ENCODE measurements at regions not wholly inside any gene's neighbourhood (a gene's known extent, or its start where the extent isn't known, plus 50 kb on each side); places are given as distances from the start of the nearest gene placed in this dataset.
"Not testable (repeated sequence)": the region's sequence is repeated elsewhere in the genome, so short reads cannot be mapped to it uniquely, and the experiment has no call there.

DNA sequence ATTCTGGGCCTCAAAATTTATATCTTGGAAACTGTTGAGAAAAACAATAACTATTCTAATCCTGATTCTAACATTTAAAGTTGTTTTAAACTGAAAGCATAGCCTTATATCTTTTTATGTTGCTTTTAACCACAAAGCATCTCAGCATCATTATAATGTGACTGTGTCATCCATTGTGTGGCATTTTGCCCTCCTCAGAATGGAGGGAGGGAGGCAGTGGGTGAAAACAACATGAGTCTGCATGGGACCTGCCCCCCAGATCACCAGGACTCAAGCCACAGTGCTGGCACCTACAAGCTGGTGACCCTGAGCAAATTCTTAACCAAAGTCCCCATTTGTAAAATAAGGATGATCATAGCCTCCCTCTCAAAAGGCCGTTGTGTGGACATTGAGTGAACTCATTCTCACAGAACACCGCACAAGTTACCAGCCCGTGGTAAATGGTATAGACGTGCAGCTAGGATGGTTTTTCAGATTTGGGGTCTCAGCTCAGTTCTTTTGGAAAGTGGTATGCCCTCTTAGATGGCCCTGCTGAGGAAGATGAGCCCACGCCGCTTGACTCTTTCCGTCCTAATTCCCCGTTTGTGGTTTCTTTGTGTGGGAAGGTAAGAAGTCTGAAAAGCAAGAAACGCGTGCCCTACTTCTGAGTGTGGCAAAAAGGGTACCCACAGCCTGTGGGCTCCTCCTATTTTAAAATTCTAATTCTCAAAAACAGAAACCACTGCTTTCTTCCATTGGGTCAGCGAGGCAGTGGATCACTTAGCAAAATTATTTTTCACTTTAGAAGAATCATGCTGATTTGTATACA, 305.0 kb upstream of the ID2 start:
- DNase-seq, result no peak

DNA sequence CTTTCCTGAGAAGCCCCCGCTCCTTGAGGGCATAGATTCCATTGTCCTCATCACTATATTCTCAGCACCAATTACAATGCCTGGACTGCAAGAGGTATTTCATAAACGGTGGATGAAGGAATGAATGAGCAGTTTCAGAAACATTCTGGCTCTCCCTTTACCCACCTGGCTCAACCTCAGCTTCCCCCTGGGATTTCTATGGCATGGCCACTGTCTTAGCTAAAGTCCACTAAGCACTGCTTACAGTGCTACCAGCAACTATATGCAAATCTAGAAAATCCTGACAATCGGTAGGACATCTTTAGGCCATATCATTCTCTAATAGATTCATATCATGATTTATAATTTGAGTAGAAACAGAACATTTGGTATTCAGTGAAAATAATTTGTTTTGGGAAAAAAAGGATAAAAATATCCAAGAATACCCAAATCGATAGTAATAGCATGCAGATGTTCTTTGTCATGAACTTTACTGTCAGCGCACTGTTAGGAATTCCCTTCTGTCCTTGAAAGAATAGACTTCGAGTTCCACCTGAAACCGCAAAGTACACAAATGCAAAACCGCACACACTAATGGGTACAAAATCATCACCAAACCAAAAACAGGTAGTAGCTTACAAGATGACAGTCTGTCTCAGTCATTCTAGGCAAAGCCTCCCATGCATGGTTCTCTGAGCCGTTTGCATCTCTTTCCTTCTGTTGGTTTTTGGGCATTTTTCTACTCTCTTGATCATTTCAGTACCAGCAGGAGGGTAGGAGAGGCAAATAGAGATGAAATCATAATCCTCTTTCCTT, 303.6 kb upstream of the ID2 start:
- DNase-seq, result no peak

DNA sequence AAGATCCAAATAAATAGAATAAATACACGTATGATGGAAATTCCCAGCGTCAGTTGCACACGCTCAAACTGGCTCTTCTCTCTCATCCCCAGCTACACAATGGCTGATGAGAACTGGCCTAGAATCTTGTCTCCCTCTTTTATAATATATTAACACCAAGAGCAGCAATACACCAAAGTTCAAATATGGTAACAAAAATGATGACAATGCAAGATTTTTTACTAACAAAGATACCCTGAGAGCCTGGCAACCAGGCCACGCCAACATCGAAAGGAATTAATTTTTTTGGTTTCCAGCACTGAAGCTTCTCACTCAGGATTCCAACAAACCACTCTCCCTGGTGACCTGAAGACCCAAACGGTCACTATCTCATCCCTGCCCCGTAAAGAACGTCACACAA, 302.7 kb upstream of the ID2 start:
- DNase-seq, result no peak

DNA sequence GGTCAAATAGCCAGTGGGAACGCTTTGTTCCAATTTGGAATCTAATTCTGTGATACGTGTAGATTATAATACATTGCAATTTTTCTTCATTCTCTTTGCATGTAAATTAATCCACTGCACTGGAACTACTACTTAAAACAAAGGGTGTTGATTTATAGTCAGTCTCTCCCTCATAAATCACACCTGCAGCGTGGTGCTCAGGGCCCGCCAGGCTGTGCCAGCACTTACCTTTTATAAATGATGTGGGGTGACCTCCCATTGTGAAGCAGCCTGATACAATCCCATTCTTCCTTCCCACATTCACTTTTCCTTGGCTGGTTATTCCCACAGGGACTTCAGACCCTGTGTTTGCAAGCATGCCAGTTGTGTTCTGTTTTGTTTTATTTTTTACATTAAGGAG, 302.3 kb upstream of the ID2 start:
- DNase-seq, result no peak

DNA sequence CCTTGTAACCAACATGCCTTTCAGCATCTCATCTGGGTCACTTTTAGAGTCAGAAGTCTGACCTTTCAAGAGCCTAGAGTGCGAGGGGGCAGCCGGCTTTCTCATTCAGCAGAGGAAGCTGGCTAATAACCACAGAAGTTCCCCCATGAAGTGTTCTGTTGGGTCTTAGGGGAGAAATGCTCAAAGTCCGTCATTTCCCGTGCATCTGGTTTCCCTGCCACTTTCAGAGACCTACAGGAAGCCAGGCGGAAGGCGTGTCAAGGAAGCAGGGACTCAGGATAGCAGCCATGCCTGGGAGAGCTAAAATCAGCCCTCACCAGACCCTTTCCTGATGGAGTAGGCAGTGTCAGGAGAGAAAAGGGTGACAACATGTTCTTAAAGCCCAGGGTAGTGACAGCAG, 301.8 kb upstream of the ID2 start:
- no peak for DNase-seq

DNA sequence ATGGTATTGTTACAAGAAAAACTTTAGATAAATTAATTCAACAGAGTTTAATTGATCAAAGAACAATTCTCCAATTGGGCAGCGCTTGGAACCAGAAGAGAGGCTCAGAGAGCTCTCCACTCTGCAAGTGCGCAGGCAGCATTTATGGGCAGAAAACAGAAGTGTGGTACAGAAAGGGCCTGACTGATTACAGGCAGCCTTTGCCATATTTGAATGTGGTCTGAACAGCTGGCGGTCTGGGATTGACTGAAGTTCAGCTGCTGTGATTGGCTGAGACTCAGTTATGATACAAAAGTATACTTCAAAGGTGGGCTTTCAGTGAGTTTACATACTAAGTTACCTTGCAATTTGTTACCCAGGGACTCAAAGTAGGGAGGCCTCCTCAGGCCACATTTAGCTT, 301.3 kb upstream of the ID2 start:
- no peak for DNase-seq

DNA sequence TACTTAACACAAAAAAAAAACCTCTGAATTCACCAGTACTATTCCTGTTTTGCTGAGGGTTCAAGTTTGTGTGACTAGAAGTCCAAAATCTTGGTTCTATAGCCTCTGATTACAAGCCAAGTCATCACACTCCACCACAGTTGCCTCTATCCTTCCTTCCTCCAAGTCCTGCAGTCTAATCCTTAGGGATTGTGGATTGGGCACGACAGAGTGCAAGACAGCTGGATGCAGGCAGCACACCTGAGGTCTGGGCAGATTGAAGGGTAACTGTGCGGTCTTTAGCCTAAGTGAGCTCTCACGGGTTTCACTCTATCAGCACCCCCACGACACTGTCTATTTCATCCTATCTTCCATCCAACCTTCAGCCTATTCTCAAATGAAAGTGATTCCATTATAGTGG, 299.4 kb upstream of the ID2 start:
- DNase-seq, result no peak

DNA sequence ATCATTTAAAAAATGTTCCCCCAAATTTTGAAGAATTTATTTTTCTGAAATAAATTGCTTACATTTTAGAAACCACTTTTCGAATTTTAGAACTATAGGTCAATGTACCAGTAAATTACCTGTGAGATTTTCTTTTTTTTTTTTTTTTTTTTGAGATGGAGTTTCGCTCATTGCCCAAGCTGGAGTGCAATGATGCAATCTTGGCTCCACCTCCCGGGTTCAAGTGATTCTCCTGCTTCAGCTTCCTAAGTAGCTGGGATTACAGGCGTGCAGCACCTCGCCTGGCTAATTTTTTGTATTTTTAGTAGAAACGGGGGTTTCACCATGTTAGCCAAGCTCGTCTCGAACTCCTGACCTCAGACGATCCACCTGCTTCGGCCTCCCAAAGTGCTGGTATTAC, 295.1 kb upstream of the ID2 start:
- DNase-seq, result not testable (repeated sequence)

DNA sequence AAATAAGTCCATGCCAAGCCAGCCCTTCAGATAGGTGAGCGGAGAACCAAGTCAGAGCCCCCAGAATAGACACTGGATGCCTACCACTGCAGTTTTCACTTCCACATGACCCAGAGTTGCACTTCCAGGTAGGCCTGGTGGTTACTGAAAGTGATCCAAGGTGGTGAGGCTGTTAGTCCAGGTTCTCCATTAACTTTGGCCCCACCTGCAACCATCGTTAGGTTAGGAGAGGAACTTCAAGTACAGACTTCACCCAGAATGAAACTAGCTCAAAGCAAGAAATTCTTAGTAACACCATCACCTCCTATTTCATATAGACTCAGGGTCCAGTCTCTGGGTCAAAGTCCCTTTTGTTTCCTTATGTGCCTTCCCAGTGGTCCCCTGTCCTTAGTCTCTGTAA, 293.1 kb upstream of the ID2 start:
- no peak for DNase-seq

DNA sequence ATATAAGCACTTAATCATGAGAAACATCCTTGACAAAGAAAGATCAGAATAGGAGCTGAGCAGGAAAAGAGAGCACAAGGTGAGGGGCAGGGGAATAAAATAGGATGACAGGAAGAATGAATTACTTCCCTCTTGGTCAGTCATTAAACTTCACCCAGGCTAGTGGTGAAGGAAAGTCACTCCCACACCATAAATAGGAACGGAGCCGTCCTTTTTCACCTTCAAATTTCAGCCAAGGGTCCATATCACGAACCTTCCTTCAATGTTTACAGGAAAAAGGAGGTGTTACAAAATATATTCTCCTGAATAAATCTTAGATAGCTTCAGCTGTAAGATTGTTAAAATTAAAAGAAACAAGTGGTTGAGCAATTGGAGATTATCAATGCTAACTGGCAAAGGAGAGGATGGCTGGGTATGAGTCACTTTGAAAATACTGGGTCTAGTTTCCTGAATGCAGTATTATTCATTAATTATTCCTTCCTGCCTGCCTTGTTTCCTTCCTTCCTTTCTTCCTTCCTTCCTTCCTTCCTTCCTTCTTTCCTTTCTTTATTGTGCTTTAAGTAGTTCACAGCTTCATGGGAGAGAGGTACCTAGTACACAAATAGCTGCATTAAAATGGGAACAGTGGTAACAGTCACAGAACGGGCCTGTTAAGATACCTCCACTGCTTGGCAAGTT, 292.3 kb upstream of the ID2 start:
- DNase-seq, result peak; percentile 3

DNA sequence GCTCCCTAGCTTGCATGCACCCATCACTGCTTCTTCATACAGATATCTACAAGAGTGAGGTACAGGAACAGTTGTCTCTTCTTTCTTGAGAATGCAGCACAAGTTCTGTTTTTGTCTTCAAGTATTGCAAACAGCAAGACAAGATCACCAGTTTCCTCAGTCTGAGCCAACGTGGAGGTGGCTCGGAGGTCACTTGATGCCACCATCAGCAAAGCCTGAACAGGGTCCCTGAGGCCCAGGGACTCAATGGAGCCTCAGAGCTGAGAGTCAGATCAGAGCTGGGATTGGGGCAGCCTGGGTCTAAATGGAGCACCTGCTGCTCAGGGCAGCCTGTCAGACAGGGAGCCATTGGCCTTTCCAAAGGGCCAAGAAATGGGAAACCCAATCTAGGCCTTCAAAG, 290.7 kb upstream of the ID2 start:
- peak; percentile 51 for DNase-seq

DNA sequence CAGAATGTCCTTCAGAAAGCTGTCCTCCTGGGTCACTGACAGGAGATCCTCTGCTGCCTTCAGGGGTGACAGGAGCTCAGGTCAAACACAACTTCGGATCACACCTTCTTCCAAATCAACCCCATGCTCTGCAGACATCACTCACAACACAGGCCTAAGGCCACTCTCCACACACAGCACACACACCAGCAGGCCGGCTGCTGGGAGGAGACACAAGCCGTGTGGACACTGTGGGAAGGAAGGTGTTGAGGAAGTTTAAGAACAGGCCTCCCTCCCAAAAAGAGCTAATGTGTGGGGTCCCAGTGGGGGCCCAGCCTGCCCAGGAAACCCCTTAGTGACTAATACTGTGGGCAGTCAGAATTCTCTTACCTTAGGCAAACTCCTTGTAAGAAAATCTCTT, 290.3 kb upstream of the ID2 start:
- peak; percentile 38 for DNase-seq

DNA sequence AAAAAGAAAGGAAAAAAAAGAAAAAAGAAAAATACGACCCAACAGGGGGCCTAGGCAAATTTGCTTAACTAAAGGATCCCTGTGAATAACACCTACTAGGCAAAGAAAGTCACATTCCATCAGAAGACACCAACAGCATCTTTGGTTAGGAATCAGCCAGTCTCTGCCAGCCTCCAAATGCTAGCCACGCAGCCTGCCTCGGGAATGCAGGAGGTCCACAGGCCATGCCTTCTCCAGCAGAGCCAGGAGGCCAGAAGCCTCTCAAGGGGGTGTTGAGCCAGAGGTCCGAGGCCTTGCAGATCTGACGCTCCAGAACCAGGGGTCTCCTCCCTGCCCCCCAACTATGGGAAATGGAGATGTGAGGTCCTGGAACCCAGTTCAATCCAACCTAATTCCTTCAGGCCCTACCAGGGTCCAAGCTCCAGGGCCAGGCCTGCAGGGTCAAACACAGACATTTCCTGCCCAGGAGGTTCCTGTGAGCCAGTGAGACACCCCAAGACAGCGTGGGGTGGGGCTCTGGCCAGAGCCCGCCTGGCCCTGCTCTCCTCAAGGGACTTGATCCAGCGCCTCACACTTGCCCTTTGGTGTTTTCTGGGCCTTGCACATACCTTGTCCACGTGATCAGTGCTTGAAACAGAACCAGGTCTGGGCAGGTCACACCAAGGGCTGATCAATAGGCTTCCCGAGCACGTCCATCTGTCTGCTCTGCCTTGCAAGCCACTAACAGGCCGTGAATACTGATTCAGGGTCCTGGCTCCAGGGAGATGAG, 289.6 kb upstream of the ID2 start:
- DNase-seq, result peak; percentile 47

DNA sequence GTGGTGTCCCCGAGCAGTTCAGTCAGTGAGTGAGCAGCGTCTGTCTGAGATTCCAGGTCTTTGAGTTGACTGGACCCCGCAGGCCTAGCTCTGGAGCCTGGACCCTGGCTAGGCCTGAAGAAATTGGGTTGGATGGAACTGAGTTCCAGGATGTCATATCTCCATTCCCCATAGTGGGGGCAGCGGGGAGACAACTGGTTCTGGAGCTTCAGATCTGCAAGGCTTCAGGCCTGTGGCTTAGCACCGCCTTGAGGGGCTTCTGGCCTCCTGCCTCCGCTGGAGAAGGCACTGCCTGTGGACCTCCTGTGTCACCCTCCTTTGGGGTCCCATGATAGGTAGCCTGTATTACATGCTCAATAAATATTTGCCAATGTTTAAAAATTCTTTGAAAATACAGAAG, 288.4 kb upstream of the ID2 start:
- DNase-seq, result peak; percentile 47

DNA sequence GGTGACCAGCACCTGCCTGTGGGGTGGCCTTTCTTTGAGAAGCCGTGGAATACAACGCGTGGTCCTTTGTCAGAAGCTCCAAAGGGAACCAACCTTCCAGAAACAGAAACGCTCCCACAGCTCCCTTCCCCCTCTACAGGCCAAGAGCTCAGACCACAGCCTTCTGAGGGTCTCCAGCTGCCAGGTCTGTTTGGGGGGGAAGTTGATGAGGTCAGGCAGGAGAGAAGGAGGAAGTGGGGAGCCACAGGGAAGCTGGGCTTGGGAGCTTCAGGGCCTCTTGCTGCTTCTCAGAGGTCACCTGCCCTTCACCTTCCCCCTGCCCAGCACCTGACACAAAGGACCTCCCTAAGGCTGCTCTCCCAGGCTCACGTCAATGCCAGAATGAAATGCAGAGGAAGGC, 287.7 kb upstream of the ID2 start:
- DNase-seq, result no peak

DNA sequence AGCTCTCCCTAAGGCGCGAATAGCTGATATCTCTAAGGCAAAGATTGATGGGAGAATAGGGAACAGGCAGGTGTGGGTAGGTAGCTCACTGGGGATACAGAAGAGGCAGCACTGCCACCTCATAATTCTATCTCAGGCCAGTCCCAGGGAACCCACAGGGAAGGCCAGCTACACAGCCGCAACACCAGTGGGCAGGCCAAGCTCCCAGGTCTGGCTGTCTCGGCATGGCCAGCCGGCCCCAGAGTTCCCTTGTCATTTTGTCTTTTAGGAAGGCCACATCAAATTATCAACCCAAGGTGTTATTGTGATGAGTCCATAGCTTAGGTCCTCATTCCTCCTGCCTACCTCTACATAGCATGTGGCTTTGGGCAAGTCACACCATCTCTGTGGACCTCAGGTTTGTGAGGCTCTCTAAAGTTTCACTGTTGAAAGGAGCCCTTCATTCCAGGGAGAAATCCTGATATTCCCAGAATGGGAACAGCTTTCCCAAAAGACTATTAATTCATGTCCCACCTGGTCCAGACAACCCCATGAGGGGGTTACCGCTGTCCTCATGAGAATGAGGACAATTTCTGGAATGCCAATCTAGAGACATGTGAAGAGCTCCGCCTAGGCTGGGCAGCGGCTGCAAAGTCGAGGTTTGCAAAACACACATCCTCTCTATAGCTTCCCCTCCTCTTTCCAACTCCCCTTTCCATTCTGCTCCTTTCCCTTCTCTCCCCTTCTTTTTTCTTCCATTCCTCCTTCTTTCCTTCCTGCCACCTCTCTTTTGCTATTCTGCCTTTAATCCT, 287.1 kb upstream of the ID2 start:
- DNase-seq, result peak; percentile 52

DNA sequence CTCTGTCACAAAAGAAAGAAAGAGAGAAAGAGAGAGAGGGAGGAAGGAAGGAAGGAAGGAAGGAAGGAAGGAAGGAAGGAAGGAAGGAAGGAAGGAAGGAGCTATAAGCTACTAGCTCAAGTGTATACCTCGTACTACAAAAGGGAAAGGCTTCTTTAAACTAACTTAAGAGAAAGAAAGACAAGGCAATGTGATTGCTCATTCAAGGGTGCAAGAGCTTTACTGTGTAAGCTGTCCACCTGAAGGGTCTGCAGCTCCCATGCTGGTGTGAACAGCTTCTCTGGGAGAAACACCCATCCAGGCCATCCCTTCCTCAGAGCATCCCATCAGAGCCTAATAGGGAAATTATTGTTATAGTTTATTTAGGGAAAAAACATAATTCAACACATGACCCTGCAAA, 286.1 kb upstream of the ID2 start:
- DNase-seq, result no peak

DNA sequence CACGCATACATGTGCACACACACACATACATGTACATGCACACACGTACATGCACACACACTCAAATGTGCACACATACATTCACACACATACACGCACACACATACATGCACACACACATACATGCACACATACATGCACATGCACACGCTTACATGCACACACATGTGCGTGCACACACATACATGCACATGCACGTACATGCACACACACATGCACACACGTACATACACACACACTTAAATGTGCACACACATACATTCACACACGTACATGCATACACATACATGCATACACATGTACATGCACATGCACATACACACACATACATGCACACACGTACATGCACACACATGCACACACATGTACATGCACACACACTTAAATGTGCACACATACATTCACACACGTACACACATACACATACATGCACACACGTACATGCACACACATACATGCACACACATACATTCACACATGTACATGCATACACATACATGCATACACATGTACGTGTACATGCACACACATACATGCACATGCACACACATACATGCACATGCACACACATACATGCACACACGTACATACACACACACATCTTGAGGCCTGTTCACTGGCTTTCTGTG, 283.7 kb upstream of the ID2 start:
- DNase-seq, result no peak

DNA sequence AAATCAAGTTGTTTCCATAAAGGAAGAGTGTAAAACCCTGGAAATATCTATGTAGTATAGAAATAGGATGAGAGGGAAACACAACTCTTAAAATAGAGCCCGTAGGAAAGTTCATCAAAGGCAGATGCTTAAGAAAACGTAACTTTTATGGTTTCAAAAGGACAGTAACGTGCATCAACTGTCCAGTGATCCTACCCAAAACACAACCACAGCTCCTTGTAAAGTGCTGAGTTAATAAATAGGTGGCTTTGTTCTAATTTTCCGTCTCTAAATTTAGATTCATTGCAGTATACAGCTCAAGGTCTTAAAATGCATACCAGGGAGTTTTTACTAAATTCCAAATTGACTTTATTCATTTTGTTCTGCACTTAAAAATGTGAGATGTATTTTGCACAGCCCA, 282.1 kb upstream of the ID2 start:
- no peak for DNase-seq

DNA sequence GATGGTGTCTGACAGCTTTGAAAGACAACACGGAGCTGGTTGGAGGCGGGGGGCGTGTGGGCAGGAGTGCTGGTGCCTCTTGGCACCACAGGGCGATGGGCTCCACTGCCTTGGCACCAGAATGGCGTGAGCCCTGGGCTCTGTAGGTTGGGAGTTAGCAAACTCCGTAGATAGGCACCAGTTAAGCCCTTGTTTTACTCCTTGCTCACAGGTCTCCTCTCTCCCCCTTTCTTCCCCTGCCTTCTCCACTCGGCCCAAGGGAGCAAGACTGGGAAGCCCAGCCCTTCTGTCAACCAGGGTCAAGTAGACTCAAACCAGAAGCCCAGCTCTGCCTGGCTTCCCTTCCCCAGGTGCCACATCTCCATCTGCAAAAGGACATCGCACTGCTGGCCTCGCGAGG, 281.7 kb upstream of the ID2 start:
- no peak for DNase-seq

DNA sequence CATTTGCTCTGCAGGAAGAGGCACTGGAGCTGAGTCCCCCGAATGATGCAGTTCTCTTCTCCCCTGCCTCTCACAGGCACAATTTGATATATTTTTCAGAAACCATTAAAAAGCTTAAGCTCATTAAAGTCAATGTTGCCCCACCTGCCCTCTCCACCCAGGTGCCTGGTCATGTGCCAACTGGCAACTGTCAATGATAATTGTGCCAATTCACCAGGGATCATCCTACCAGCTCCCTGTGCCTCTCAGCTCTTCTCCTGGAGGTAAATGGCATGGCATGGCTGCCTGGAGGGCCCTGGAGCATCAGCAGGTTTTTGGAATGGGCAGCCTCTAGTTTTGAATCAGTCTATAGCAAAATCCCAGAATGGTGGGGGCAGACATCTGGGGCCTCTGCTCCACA, 279.6 kb upstream of the ID2 start:
- DNase-seq, result no peak

DNA sequence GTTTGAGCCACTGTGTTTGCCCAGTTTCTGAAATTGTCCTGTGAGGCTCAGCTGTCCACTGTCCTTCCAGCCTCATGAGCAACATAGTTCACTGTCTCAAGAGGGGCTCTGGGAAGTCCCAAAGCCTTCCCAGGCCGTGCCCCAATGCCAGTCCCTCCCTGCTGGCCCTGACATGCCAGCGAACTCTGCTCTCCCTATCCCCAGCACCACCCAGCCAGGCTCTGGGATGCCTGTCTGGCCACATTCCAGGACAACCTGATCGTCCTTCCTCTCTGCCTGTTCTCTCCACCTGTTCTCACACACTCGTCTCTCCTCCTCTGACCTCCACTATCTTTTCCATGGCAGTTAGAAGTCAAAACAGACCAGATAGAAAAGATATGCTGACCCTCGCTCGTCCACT, 278.0 kb upstream of the ID2 start:
- no peak for DNase-seq
